RWPE1 (cell line): ENCODE measurements at regions not wholly inside any gene's neighbourhood (a gene's known extent, or its start where the extent isn't known, plus 50 kb on each side); places are given as distances from the start of the nearest gene placed in this dataset.
A peak's percentile ranks its signal among the peaks of the same experiment; 100 is the strongest.

Experiments used
- CTCF ChIA-PET: fragments of 350-600 bp; sonication (Branson Sonifier 250); formaldehyde crosslinking; extraction: SDS; loops from one replicate; lab custom pipeline; 2021; lab: Yijun Ruan, JAX
- POLR2A ChIA-PET: fragments of 400-600 bp; formaldehyde crosslinking; extraction: SDS; loops from one replicate; lab custom pipeline; 2020; ENCODE audit warnings: antibody characterized with exemption; ENCODE audit not compliant: low non-redundant PET; lab: Yijun Ruan, JAX
- DNase-seq: peaks from one replicate; pipeline ENCODE4 v3.0.0; 2012; ENCODE audit warnings: low spot score
- H3K27ac ChIP-seq: fragments of 450-650 bp; 2 replicates; pipeline ENCODE4 v1.5.1; 2017
- CTCF ChIP-seq: fragments of 450-650 bp; conservative IDR thresholded peaks from 2 replicates; pipeline ENCODE4 v1.5.1; 2017; ENCODE audit warnings: low read depth, mild to moderate bottlenecking

GRCh38 chr14:34340025-34340625 lies 121.9 kb downstream of the SPTSSA start:
- H3K27ac ChIP-seq, result no peak overlapping the region
- CTCF ChIA-PET, result no interaction called here
- TF ChIP-seq CTCF, result no peak
- no peak for DNase-seq
- POLR2A ChIA-PET, result no interaction called here

- CTCF ChIA-PET, result no interaction called here
Measured at GRCh38 chr14:34338056-34338455, 124.0 kb downstream of the SPTSSA start.

GRCh38 chr14:34336501-34336900 lies 125.5 kb downstream of the SPTSSA start:
- DNase-seq, result no peak
- CTCF ChIA-PET, result no interaction called here
- H3K27ac ChIP-seq, result no peak overlapping the region
- no peak for TF ChIP-seq CTCF
- POLR2A ChIA-PET, result no interaction called here

More at GRCh38 chr14:34338056-34338455, 124.0 kb downstream of the SPTSSA start:
- no peak overlapping the region for H3K27ac ChIP-seq
- POLR2A ChIA-PET, result no interaction called here
- DNase-seq, result no peak
- TF ChIP-seq CTCF, result no peak

GRCh38 chr14:34335968-34336367 lies 126.1 kb downstream of the SPTSSA start:
- ChIA-PET CTCF (interaction anchor here (0.6 kb wide), 1 partner anchor 151 kb away, joined by 3 read pairs; no protein-coding TSS in a partner anchor), POLR2A (no interaction called here)
- no peak for TF ChIP-seq CTCF
- H3K27ac ChIP-seq, result no peak overlapping the region
- DNase-seq, result no peak

- no peak for DNase-seq
- TF ChIP-seq CTCF, result no peak
- CTCF ChIA-PET, result no interaction called here
- H3K27ac ChIP-seq, result no peak overlapping the region
- POLR2A ChIA-PET, result no interaction called here
Measured at GRCh38 chr14:34334329-34334728, 127.7 kb downstream of the SPTSSA start.

GRCh38 chr14:34331728-34332623 lies 130.1 kb downstream of the SPTSSA start:
- CTCF ChIA-PET, result interaction anchor here (0.6 to 1.9 kb wide), 12 partner anchors 9 to 268 kb away, joined by 3 to 9 read pairs (median 4); no protein-coding TSS in a partner anchor
- H3K27ac ChIP-seq, result peak overlapping the region; percentile 44; the same call in 1 of the 2 replicates
- TF ChIP-seq CTCF, result peak; percentile 85
- DNase-seq, result peak; percentile 52
- POLR2A ChIA-PET, result no interaction called here
